ENCODE measurements at regions not wholly inside any gene's neighbourhood (a gene's known extent, or its start where the extent isn't known, plus 50 kb on each side); places are given as distances from the start of the nearest gene placed in this dataset.
A peak's percentile ranks its signal among the peaks of the same experiment; 100 is the strongest.

GRCh38 chr4:4749137-4749536, 110.3 kb upstream of the MSX1 start:
- TF ChIP-seq CTCF (IDR thresholded peaks at IDR 0.05; ENCODE audit: low read depth, low read length), result no peak
- DNase-seq (ENCODE audit: extremely low read depth, low read depth), result no peak

GRCh38 chr4:4746444-4746843, 113.0 kb upstream of the MSX1 start:
- DNase-seq (ENCODE audit: extremely low read depth, low read depth), result no peak
- no peak for TF ChIP-seq CTCF (IDR thresholded peaks at IDR 0.05; ENCODE audit: low read depth, low read length)

GRCh38 chr4:4740071-4740470, 119.4 kb upstream of the MSX1 start:
- no peak for TF ChIP-seq CTCF (IDR thresholded peaks at IDR 0.05; ENCODE audit: low read depth, low read length)
- no peak for DNase-seq (ENCODE audit: extremely low read depth, low read depth)

- no peak for TF ChIP-seq CTCF (IDR thresholded peaks at IDR 0.05; ENCODE audit: low read depth, low read length)
- DNase-seq (ENCODE audit: extremely low read depth, low read depth), result peak; percentile 16
These were observed 123.6 kb upstream of the MSX1 start for GRCh38 chr4:4735870-4736269.

- TF ChIP-seq CTCF (IDR thresholded peaks at IDR 0.05; ENCODE audit: low read depth, low read length), result no peak
- no peak for DNase-seq (ENCODE audit: extremely low read depth, low read depth)
These were observed 124.2 kb upstream of the MSX1 start for GRCh38 chr4:4735136-4735750.

GRCh38 chr4:4734425-4734824, 125.0 kb upstream of the MSX1 start:
- no peak for DNase-seq (ENCODE audit: extremely low read depth, low read depth)
- TF ChIP-seq CTCF (IDR thresholded peaks at IDR 0.05; ENCODE audit: low read depth, low read length), result no peak

- DNase-seq (ENCODE audit: extremely low read depth, low read depth), result no peak
- no peak for TF ChIP-seq CTCF (IDR thresholded peaks at IDR 0.05; ENCODE audit: low read depth, low read length)
These were observed 125.8 kb upstream of the MSX1 start for GRCh38 chr4:4733663-4734062.
